Pancreas (tissue), 10 donors: ENCODE measurements at regions not wholly inside any gene's neighbourhood (a gene's known extent, or its start where the extent isn't known, plus 50 kb on each side); places are given as distances from the start of the nearest gene placed in this dataset.

Source experiments
- ATAC-seq, 4 donors: fragments of 200-7000 bp; cut with Tn5 transposase; one replicate each; pipeline versions ENCODE4 v1.8.0 to v1.9.1; 2020; ENCODE audit warnings: mild to moderate bottlenecking in 4 of 4, moderate library complexity in 4 of 4
- DNase-seq, 6 donors: peaks; one replicate each; pipeline ENCODE4 v3.0.0-alpha.2; 2020
- FAIRE-seq: peaks from 2 replicates; lab custom pipeline; 2012; peaks lifted over from hg19 to GRCh38; lab: Jason Lieb, UNC
- H3K27ac ChIP-seq, 4 donors: fragments of 200-600 bp; sonication (generic); 1 replicate in 3 of 4; 2 replicates in 1 of 4; pipeline versions ENCODE4 v1.5.0 to v1.8.0; 2020
- H3K27me3 ChIP-seq, 4 donors: fragments of 200-600 bp; one replicate each; pipeline ENCODE4 v1.8.0; 2021
- H3K36me3 ChIP-seq, 3 donors: fragments of 200-600 bp; sonication (generic) in 1 of 3; one replicate each; pipeline versions ENCODE4 v1.5.0 to v1.8.0; 2020 to 2021
- H3K4me1 ChIP-seq, 3 donors: fragments of 200-600 bp; one replicate each; pipeline ENCODE4 v1.8.0; 2021
- H3K4me3 ChIP-seq, 4 donors: fragments of 200-600 bp; sonication (generic) in 2 of 4; one replicate each; pipeline versions ENCODE4 v1.5.0 to v1.8.0; 2020 to 2021
- H3K9me3 ChIP-seq, 4 donors: fragments of 200-600 bp; one replicate each; pipeline ENCODE4 v1.8.0; 2021
- CTCF ChIP-seq, 4 donors: fragments of 200-600 bp; sonication (generic) in 3 of 4; IDR thresholded peaks; one replicate each; pipeline versions ENCODE4 v1.5.0 to v1.8.0; 2021; ENCODE audit warnings: antibody characterized with exemption in 4 of 4
- WGBS, 2 donors: extraction: QIAGEN DNeasy Blood & Tissue Kit; methylation state at CpG; one replicate each; pipeline ENCODE4 v1.1.7; 2013; 5-methylcytosine and 5-hydroxymethylcytosine counted together
- intact Hi-C, 3 donors: fragments of 100-400 bp; cut with DNase I; formaldehyde crosslinking; loops; one replicate each; pipeline versions ENCODE4 v1.11.1 to v1.14.2; 2022
- donor health status: healthy with polysubstance abuse.
- donor health status: DM: no; HTN: no; CAD: no; lungs with moderate emphysema.
- donor health status: DM: no; HTN: no; CAD: no.
- donor health status: control.
- donor health status: control.
- donor health status: Bipolar disorder and iron deficiency.
- donor health status: DM: yes; HTN: yes; CAD: no.
- donor health status: DM: no; HTN: no; CAD: no.
- donor health status: DM: no; HTN: no; CAD: no.
- donor health status: DM: yes; HTN: yes; CAD: no.

- no peak for DNase-seq
- no peaks in the 10 kb centered on the region for H3K9me3 ChIP-seq
- 41 to 66% methylated on average over 2 of the region's 2 CpGs for WGBS, 2 donors
- H3K27me3 ChIP-seq: no peaks in the 10 kb centered on the region
- no peaks in the 10 kb centered on the region for H3K36me3 ChIP-seq
- TF ChIP-seq CTCF (IDR thresholded peaks at IDR 0.05): no peak
- FAIRE-seq: no peak
- no peak overlapping the region for H3K27ac ChIP-seq
- no peaks in the 10 kb centered on the region for H3K4me1 ChIP-seq
- no peak overlapping the region for H3K4me3 ChIP-seq
- intact Hi-C loops: no loop called here
- no peak for ATAC-seq
These were observed 59.7 kb upstream of the TMED7 start for GRCh38 chr5:115685490-115685889.

DNA sequence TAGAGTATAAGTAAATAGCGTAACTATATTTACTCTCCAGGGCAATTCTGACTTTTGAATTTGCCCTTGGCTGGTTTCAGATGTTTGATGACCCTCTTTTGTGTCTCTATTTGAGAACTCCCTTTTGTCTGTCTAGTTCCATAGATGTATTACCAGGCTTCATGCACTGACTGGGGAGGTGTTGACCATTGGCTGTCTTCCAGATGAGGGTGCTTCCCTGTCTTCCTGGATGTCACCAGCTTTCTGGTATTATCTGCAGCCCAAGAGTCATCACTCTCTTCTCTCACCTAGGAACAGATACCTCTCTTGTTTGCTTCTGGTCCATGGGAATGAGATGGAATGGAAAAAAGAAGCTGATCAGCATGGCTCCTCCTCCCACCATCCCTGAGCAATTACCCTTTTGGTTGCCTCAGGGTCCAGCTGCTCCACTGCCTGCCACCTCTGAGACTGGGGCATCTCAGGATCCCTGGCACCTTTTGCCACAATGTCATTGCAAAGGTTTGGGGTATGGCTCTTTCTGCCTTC, 58.7 kb upstream of the TMED7 start:
- Histone ChIP-seq H3K9me3 (no peaks in the 10 kb centered on the region), H3K4me1 (no peaks in the 10 kb centered on the region), H3K27me3 (no peaks in the 10 kb centered on the region), H3K27ac (no peak overlapping the region), H3K4me3 (no peak overlapping the region), H3K36me3 (no peaks in the 10 kb centered on the region)
- DNase-seq (no peak), ATAC-seq (no peak), FAIRE-seq (no peak)
- no peak for TF ChIP-seq CTCF (IDR thresholded peaks at IDR 0.05)
- 91 to 96% methylated on average over 1 of the region's 1 CpG for WGBS, 2 donors
- intact Hi-C loops: no loop called here

DNA sequence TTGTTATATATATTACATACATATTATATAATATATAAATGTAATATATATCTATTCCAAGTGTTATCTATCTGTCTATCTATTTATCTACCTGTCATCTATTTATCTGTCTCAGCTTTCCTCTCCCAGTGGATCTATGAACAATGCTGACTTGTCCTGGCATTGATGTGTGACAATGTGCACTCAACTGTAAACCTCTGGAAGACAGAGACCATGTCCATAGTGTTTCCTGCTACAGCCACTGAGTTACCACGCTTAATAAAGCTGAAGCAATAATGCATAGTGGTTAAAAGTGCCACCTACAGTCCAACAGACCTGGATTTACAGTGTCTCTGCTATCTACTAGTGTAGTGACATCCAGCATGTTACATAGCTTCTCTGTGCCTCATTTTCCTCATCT, 57.2 kb upstream of the TMED7 start:
- intact Hi-C loops: no loop called here

More for the DNA sequence above, 57.2 kb upstream of the TMED7 start:
- no peak overlapping the region for H3K27ac ChIP-seq
- no peak overlapping the region for H3K4me3 ChIP-seq
- no peaks in the 10 kb centered on the region for H3K36me3 ChIP-seq
- WGBS, 2 donors: 71 to 78% methylated on average over 1 of the region's 1 CpG
- H3K27me3 ChIP-seq: no peaks in the 10 kb centered on the region
- no peaks in the 10 kb centered on the region for H3K4me1 ChIP-seq
- no peaks in the 10 kb centered on the region for H3K9me3 ChIP-seq
- DNase-seq (no peak), FAIRE-seq (no peak), ATAC-seq (no peak)
- TF ChIP-seq CTCF (IDR thresholded peaks at IDR 0.05): no peak
